Uterus (tissue), 2 donors: ENCODE measurements at regions not wholly inside any gene's neighbourhood (a gene's known extent, or its start where the extent isn't known, plus 50 kb on each side); places are given as distances from the start of the nearest gene placed in this dataset.

ENCODE experiments used
- CTCF ChIP-seq, 4 experiments: fragments of 200-600 bp in 2 of 4; fragments of 450-650 bp in 2 of 4; sonication (generic) in 2 of 4; IDR thresholded peaks; one replicate each; pipeline ENCODE4 v1.5.1; 2016 to 2019; ENCODE audit warnings: antibody characterized with exemption in 4 of 4, mild to moderate bottlenecking in 2 of 4, moderate library complexity in 1 of 4
- POLR2A ChIP-seq, 2 donors: fragments of 450-650 bp; IDR thresholded peaks; one replicate each; pipeline ENCODE4 v1.6.1; 2016; ENCODE audit warnings: antibody characterized with exemption in 2 of 2, mild to moderate bottlenecking in 1 of 2, moderate library complexity in 1 of 2

GRCh38 chr3:153897842-153898241, 223.3 kb upstream of the ARHGEF26 start:
- TF ChIP-seq CTCF (IDR thresholded peaks at IDR 0.05) = no peak
- TF ChIP-seq POLR2A (IDR thresholded peaks at IDR 0.05) = no peak
